Fibroblast of lung (primary cell): ENCODE measurements at regions not wholly inside any gene's neighbourhood (a gene's known extent, or its start where the extent isn't known, plus 50 kb on each side); places are given as distances from the start of the nearest gene placed in this dataset.

Experiments
- CTCF ChIP-seq, 2 donors: IDR thresholded peaks in 1 of 2; conservative IDR thresholded peaks in 1 of 2; 1 replicate in 1 of 2; 2 replicates in 1 of 2; pipeline ENCODE4 v1.5.1; 2011 to 2012; ENCODE audit warnings: low read length in 2 of 2, control low read depth in 1 of 2, inconsistent platforms in 1 of 2, low read depth in 1 of 2, mild to moderate bottlenecking in 1 of 2
- EZH2 ChIP-seq: IDR thresholded peaks from 2 replicates; pipeline ENCODE4 v1.5.1; 2012; ENCODE audit warnings: low read length, control low read depth, mild to moderate bottlenecking; ENCODE audit errors: missing control alignments

DNA sequence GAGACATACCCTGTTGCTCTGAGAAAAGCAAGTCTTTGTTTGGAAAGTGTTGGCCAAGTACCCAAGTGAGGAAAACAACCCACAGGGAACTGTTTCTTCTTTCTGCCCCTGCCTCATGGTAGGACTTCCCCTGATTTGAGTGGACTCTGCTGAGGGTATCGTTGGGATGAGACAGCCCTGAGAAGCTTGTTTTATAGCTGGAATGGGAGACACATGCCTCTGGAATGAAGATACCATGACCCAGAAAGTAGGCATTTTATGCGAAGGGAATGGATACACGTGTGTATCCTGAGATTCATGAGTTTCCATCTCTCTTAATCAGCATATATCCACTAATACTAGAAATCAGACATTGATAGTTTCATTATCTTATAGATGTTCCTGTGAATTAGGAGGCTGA, 382.3 kb downstream of the ATP23 start:
- TF ChIP-seq CTCF (conservative IDR thresholded peaks at IDR 0.05 in 1 of 2, IDR thresholded peaks at IDR 0.05 in 1 of 2; ENCODE audit: low read depth in 1 of 2, low read length in 2 of 2) (no peak), EZH2 (no peak)
